Natural killer cell treated with Interleukin-12 subunit alpha and Interleukin-12 subunit beta and Interleukin-15 and Interleukin-18, amount 100 ng/mL, for 72 hours (primary cell): ENCODE measurements at regions not wholly inside any gene's neighbourhood (a gene's known extent, or its start where the extent isn't known, plus 50 kb on each side); places are given as distances from the start of the nearest gene placed in this dataset.
"Not testable (repeated sequence)": the region's sequence is repeated elsewhere in the genome, so short reads cannot be mapped to it uniquely, and the experiment has no call there.

Experiments used
- ATAC-seq, 2 donors: fragments of 150-1000 bp; cut with Tn5 transposase in 1 of 2; sonication (Bioruptor Pico), chemical (Tn5 transposase) in 1 of 2; 2 replicates each; pipeline ENCODE4 v1.10.0; 2021
- DNase-seq: peaks from one replicate; pipeline ENCODE4 v3.0.0; 2022; ENCODE audit warnings: low spot score
- H3K27ac Mint-ChIP-seq, 2 donors: 1 replicate in 1 of 2; 2 replicates in 1 of 2; pipeline ENCODE4 v1.8.0; 2022; ENCODE audit warnings: mixed read lengths in 2 of 2, mild to moderate bottlenecking in 1 of 2, moderate library complexity in 1 of 2
- H3K27me3 Mint-ChIP-seq, 2 donors: 1 replicate in 1 of 2; 2 replicates in 1 of 2; pipeline ENCODE4 v1.8.0; 2022; ENCODE audit warnings: mixed read lengths in 2 of 2
- H3K36me3 Mint-ChIP-seq: one replicate; pipeline ENCODE4 v1.8.0; 2022; ENCODE audit warnings: mixed read lengths
- H3K4me1 Mint-ChIP-seq, 2 donors: 1 replicate in 1 of 2; 2 replicates in 1 of 2; pipeline ENCODE4 v1.8.0; 2022; ENCODE audit warnings: low read depth in 2 of 2, mixed read lengths in 2 of 2, mild to moderate bottlenecking in 1 of 2
- H3K4me3 Mint-ChIP-seq: one replicate; pipeline ENCODE4 v1.8.0; 2022; ENCODE audit warnings: mixed read lengths
- H3K9me3 Mint-ChIP-seq: 2 replicates; pipeline ENCODE4 v1.8.0; 2022; ENCODE audit warnings: mixed read lengths

DNA sequence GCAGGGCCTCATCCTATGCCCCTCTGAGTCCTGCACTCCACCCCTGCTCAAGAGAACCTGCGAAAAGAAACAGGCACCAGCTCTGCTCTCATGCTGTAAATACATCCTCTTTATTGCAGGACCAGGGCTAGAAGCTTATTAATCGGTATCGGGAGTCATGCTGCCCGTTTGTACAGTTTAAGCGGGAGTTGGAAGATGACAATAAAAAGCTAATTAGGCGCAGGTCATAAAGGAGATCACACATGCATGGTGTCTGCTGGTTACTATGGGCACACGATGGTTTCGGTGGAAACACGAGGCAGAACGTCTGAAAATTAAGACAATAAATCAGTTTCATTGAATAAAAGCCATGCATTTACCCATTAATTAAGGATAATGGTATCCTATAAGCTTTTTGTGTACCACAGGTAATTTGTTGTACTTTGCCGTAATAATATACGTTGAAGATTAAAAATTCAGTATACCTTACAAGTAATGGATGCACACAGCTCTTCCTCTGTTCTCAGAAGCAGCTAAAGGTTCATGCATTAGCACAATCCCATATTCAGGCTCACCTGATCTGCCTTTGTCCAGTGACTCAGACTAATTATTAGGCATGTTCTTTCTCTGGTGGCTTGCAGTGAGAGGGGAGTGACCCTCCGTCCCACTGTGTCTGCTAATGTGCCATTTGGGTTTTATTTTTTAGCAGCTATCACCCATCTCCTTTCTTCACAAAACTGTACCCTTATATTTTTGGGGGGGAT is 406.0 kb downstream of the TSHZ3 start:
- no peak overlapping the region for H3K4me3 Mint-ChIP-seq
- ATAC-seq (no peak), DNase-seq (no peak)
- no peaks in the 10 kb centered on the region for H3K4me1 Mint-ChIP-seq
- peaks cover 9 to 13% of the 10 kb centered on the region in 2 donors for H3K27me3 Mint-ChIP-seq
- H3K36me3 Mint-ChIP-seq = no peaks in the 10 kb centered on the region
- no peak overlapping the region for H3K27ac Mint-ChIP-seq
- no peaks in the 10 kb centered on the region for H3K9me3 Mint-ChIP-seq

DNA sequence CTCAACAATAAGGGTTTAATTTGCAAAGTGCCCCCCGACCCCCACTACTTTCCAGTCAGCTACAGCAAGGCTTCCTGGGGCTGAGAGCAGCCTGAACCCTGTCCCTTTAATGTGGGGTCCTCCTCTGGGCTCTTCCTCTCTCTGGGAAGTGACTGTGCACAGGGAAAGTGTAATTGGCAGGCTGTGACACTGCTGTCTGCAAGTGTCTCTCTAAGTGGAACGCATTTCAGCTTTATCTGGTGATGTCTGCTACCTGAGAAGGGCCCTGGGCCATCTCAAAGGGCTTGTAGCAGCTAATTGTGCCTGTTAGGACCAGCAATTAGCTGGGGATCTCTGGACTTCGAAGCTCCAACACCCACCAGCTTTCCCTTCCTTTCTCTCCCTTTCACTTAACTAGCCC is 406.6 kb downstream of the TSHZ3 start:
- H3K4me3 Mint-ChIP-seq = no peak overlapping the region
- no peak for ATAC-seq
- peaks cover 9 to 13% of the 10 kb centered on the region in 2 donors for H3K27me3 Mint-ChIP-seq
- no peaks in the 10 kb centered on the region for H3K4me1 Mint-ChIP-seq
- H3K36me3 Mint-ChIP-seq = no peaks in the 10 kb centered on the region
- no peak overlapping the region for H3K27ac Mint-ChIP-seq
- no peaks in the 10 kb centered on the region for H3K9me3 Mint-ChIP-seq
- no peak for DNase-seq

DNA sequence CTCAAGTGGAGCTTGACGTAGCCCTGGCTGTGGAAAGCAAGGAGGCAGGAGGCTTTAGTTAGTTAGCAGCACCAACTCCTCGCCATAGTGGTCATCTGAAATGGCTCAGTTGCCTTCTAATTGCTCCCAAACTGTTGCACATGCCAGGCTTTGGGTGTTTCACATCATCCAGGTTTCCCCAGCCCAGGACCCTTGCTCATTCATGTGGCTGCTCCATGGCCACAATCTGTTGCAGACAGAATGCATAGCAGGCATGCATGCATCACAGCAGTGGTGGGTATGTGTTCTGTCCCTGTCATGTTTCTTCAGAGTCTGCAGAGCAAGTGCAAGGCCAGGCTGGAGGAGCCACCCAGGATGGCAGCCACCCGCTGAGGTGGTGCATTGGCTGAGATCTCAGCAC is 407.6 kb downstream of the TSHZ3 start:
- DNase-seq (no peak), ATAC-seq (no peak)
- Mint-ChIP-seq H3K27ac (no peak overlapping the region), H3K36me3 (no peaks in the 10 kb centered on the region), H3K4me1 (no peaks in the 10 kb centered on the region), H3K9me3 (no peaks in the 10 kb centered on the region), H3K27me3 (peaks cover 9 to 13% of the 10 kb centered on the region in 2 donors), H3K4me3 (no peak overlapping the region)

- H3K4me1 Mint-ChIP-seq = no peaks in the 10 kb centered on the region
- no peak for ATAC-seq
- no peak overlapping the region for H3K4me3 Mint-ChIP-seq
- H3K9me3 Mint-ChIP-seq = no peaks in the 10 kb centered on the region
- H3K27ac Mint-ChIP-seq = no peak overlapping the region
- H3K27me3 Mint-ChIP-seq = peaks cover 5 to 9% of the 10 kb centered on the region in 2 donors
- no peaks in the 10 kb centered on the region for H3K36me3 Mint-ChIP-seq
- no peak for DNase-seq
Measured at GRCh38 chr19:30936276-30936675, 413.0 kb downstream of the TSHZ3 start.

- Mint-ChIP-seq H3K27me3 (peaks cover 3 to 9% of the 10 kb centered on the region in 2 donors), H3K9me3 (no peaks in the 10 kb centered on the region), H3K4me1 (no peaks in the 10 kb centered on the region), H3K36me3 (no peaks in the 10 kb centered on the region), H3K27ac (no peak overlapping the region), H3K4me3 (no peak overlapping the region)
- DNase-seq (no peak), ATAC-seq (no peak)
Measured at GRCh38 chr19:30935146-30935545, 414.1 kb downstream of the TSHZ3 start.

DNA sequence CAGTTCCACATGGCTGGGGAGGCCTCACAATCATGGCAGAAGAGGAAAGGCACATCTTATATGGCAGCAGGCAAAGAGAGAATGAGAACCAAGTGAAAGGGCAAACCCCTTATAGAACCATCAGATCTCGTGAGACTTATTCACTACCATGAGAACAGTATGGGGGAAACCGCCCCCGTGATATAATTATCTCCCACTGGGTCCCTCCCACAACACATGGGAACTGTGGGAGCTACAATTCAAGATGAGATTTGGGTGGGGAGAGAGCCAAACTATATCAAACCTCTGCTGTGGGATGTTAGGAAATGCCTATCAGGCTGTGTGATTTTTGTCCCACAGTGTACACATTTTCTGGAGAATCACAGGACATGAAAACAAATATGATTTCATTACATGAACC is 415.8 kb downstream of the TSHZ3 start:
- DNase-seq = not testable (repeated sequence)

GRCh38 chr19:30932854-30933253 is 416.4 kb downstream of the TSHZ3 start:
- no peak for ATAC-seq
- H3K36me3 Mint-ChIP-seq = no peaks in the 10 kb centered on the region
- H3K4me1 Mint-ChIP-seq = no peaks in the 10 kb centered on the region
- no peak overlapping the region for H3K27ac Mint-ChIP-seq
- H3K27me3 Mint-ChIP-seq = peaks cover 2 to 6% of the 10 kb centered on the region in 2 donors
- no peaks in the 10 kb centered on the region for H3K9me3 Mint-ChIP-seq
- no peak overlapping the region for H3K4me3 Mint-ChIP-seq
- no peak for DNase-seq

More for the DNA sequence above, 415.8 kb downstream of the TSHZ3 start:
- H3K4me1 Mint-ChIP-seq, H3K4me3 Mint-ChIP-seq, H3K36me3 Mint-ChIP-seq, H3K27me3 Mint-ChIP-seq, H3K9me3 Mint-ChIP-seq, H3K27ac Mint-ChIP-seq, ATAC-seq: not testable (repeated sequence)

GRCh38 chr19:30930941-30931706 is 418.1 kb downstream of the TSHZ3 start:
- no peak overlapping the region for H3K27ac Mint-ChIP-seq
- no peaks in the 10 kb centered on the region for H3K9me3 Mint-ChIP-seq
- no peaks in the 10 kb centered on the region for H3K36me3 Mint-ChIP-seq
- no peak for DNase-seq
- H3K27me3 Mint-ChIP-seq = peaks cover 16 to 17% of the 10 kb centered on the region in 2 donors
- no peaks in the 10 kb centered on the region for H3K4me1 Mint-ChIP-seq
- no peak for ATAC-seq
- H3K4me3 Mint-ChIP-seq = no peak overlapping the region

- no peaks in the 10 kb centered on the region for H3K4me1 Mint-ChIP-seq
- H3K27ac Mint-ChIP-seq = no peak overlapping the region
- DNase-seq (no peak), ATAC-seq (no peak)
- no peak overlapping the region for H3K4me3 Mint-ChIP-seq
- H3K27me3 Mint-ChIP-seq = peaks cover 15 to 22% of the 10 kb centered on the region in 2 donors
- H3K36me3 Mint-ChIP-seq = no peaks in the 10 kb centered on the region
- no peaks in the 10 kb centered on the region for H3K9me3 Mint-ChIP-seq
Measured at GRCh38 chr19:30927705-30928104, 421.5 kb downstream of the TSHZ3 start.

- Mint-ChIP-seq H3K4me3 (no peak overlapping the region), H3K9me3 (no peaks in the 10 kb centered on the region), H3K36me3 (no peaks in the 10 kb centered on the region), H3K27ac (no peak overlapping the region), H3K27me3 (peaks cover 20 to 37% of the 10 kb centered on the region in 2 donors), H3K4me1 (no peaks in the 10 kb centered on the region)
- no peak for ATAC-seq
- DNase-seq = no peak
Measured at GRCh38 chr19:30924670-30925069, 424.6 kb downstream of the TSHZ3 start.

- no peak for ATAC-seq
- DNase-seq = no peak
- H3K27me3 Mint-ChIP-seq = peaks cover 21 to 42% of the 10 kb centered on the region in 2 donors
- no peaks in the 10 kb centered on the region for H3K36me3 Mint-ChIP-seq
- no peaks in the 10 kb centered on the region for H3K9me3 Mint-ChIP-seq
- H3K27ac Mint-ChIP-seq = no peak overlapping the region
- H3K4me1 Mint-ChIP-seq = no peaks in the 10 kb centered on the region
- H3K4me3 Mint-ChIP-seq = no peak overlapping the region
Measured at GRCh38 chr19:30924069-30924636, 425.1 kb downstream of the TSHZ3 start.

- no peak for DNase-seq
Measured at GRCh38 chr19:30923621-30924020, 425.6 kb downstream of the TSHZ3 start.

GRCh38 chr19:30923096-30923495 is 426.1 kb downstream of the TSHZ3 start:
- Mint-ChIP-seq H3K9me3 (no peaks in the 10 kb centered on the region), H3K4me3 (no peak overlapping the region), H3K4me1 (no peaks in the 10 kb centered on the region), H3K27me3 (peaks cover 24 to 48% of the 10 kb centered on the region in 2 donors), H3K36me3 (no peaks in the 10 kb centered on the region), H3K27ac (no peak overlapping the region)
- DNase-seq (no peak), ATAC-seq (no peak)

More at GRCh38 chr19:30923621-30924020, 425.6 kb downstream of the TSHZ3 start:
- no peak overlapping the region for H3K4me3 Mint-ChIP-seq
- no peaks in the 10 kb centered on the region for H3K9me3 Mint-ChIP-seq
- ATAC-seq = no peak
- H3K4me1 Mint-ChIP-seq = no peaks in the 10 kb centered on the region
- peaks cover 21 to 44% of the 10 kb centered on the region in 2 donors for H3K27me3 Mint-ChIP-seq
- H3K36me3 Mint-ChIP-seq = no peaks in the 10 kb centered on the region
- H3K27ac Mint-ChIP-seq = no peak overlapping the region

DNA sequence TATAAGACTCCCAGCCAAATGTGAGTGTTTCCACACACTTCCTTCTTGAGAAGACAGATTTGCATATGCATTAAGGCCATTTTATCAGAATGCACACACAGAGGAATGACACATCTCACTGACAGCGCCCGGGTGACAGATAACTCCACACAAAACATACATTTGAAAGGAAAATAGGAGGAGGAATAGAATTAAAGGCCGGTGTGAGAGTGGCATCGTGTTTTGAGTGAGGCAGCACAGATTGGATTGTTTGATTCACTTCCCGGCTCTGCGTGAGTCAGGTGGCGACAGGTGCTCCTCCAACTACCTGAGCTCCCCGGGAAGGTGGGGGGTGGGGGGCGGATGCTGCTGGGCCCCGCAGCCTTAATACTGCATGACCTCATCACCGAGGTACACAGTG is 429.0 kb downstream of the TSHZ3 start:
- no peaks in the 10 kb centered on the region for H3K9me3 Mint-ChIP-seq
- no peaks in the 10 kb centered on the region for H3K4me1 Mint-ChIP-seq
- ATAC-seq (peak in 1 of 2 donors; percentile 9), DNase-seq (no peak)
- no peak overlapping the region for H3K4me3 Mint-ChIP-seq
- H3K27me3 Mint-ChIP-seq = peaks cover 15 to 32% of the 10 kb centered on the region in 2 donors
- H3K27ac Mint-ChIP-seq = no peak overlapping the region
- no peaks in the 10 kb centered on the region for H3K36me3 Mint-ChIP-seq
